SK-N-SH (cell line): ENCODE measurements at regions not wholly inside any gene's neighbourhood (a gene's known extent, or its start where the extent isn't known, plus 50 kb on each side); places are given as distances from the start of the nearest gene placed in this dataset.

Experiments
- CTCF ChIA-PET: fragments of 300-600, 350-600 bp; formaldehyde crosslinking; extraction: SDS; loops from one replicate; lab custom pipeline; 2021; lab: Yijun Ruan, JAX
- POLR2A ChIA-PET: fragments of 350-600 bp; sonication (Branson Sonifier 250); formaldehyde crosslinking; extraction: SDS; loops from one replicate; lab custom pipeline; 2020; ENCODE audit warnings: antibody characterized with exemption, inconsistent platforms; lab: Yijun Ruan, JAX
- DNase-seq: peaks from one replicate; pipeline ENCODE4 v3.0.0; 2012
- H2AFZ ChIP-seq: fragments of 200-600 bp; sonication (generic); 2 replicates; pipeline ENCODE4 v1.8.1; 2016; ENCODE audit warnings: antibody characterized with exemption, mild to moderate bottlenecking, low read depth
- H3F3A ChIP-seq: fragments of 200-600 bp; sonication (generic); replicated peaks from 2 replicates; pipeline ENCODE3; 2016; ENCODE audit warnings: antibody characterized with exemption, mild to moderate bottlenecking; ENCODE audit not compliant: insufficient read depth
- H3K27ac ChIP-seq, 2 experiments: fragments of 200-500 bp in 1 of 2; fragments of 200-600 bp in 1 of 2; sonication (Bioruptor generic) in 1 of 2; sonication (generic), shearing (Covaris generic) in 1 of 2; 2 replicates each; pipeline versions ENCODE4 v1.5.1 to v1.6.1; 2014 to 2016; ENCODE audit warnings: low read depth in 2 of 2, inconsistent platforms in 1 of 2, low read length in 1 of 2, mild to moderate bottlenecking in 1 of 2, mixed read lengths in 1 of 2
- H3K27me3 ChIP-seq: fragments of 200-600 bp; sonication (generic), shearing (Covaris generic); 2 replicates; pipeline ENCODE4 v1.6.1; 2016; ENCODE audit warnings: mixed run types; ENCODE audit not compliant: insufficient read depth
- H3K36me3 ChIP-seq, 2 experiments: fragments of 200-500 bp in 1 of 2; fragments of 200-600 bp in 1 of 2; sonication (Bioruptor generic) in 1 of 2; sonication (generic) in 1 of 2; replicated peaks in 1 of 2; 2 replicates each; pipeline versions ENCODE3 to v1.5.1; 2014 to 2016; ENCODE audit warnings: low read length in 1 of 2, mild to moderate bottlenecking in 1 of 2; ENCODE audit not compliant: insufficient read depth in 2 of 2, control insufficient read depth in 1 of 2
- H3K4me1 ChIP-seq, 2 experiments: fragments of 200-500 bp in 1 of 2; fragments of 200-600 bp in 1 of 2; sonication (Bioruptor generic) in 1 of 2; sonication (generic), shearing (Covaris generic) in 1 of 2; 2 replicates each; pipeline versions ENCODE4 v1.5.1 to v1.6.1; 2014 to 2016; ENCODE audit warnings: low read depth in 1 of 2, low read length in 1 of 2, mixed run types in 1 of 2; ENCODE audit not compliant: insufficient read depth in 2 of 2, control insufficient read depth in 1 of 2
- H3K4me2 ChIP-seq: fragments of 200-600 bp; sonication (generic), shearing (Covaris generic); 2 replicates; pipeline ENCODE4 v1.6.1; 2017; ENCODE audit warnings: mixed run types
- H3K4me3 ChIP-seq, 2 experiments: fragments of 200-500 bp in 1 of 2; fragments of 200-600 bp in 1 of 2; sonication (Bioruptor generic) in 1 of 2; sonication (generic), shearing (Covaris generic) in 1 of 2; 2 replicates each; pipeline versions ENCODE4 v1.5.1 to v1.8.1; 2014 to 2016; ENCODE audit warnings: low read depth in 2 of 2, inconsistent platforms in 1 of 2, low read length in 1 of 2, mild to moderate bottlenecking in 1 of 2, mixed read lengths in 1 of 2, moderate library complexity in 1 of 2
- H3K79me2 ChIP-seq: fragments of 200-600 bp; sonication (generic); 2 replicates; pipeline ENCODE4 v1.8.1; 2017; ENCODE audit warnings: mild to moderate bottlenecking; ENCODE audit not compliant: insufficient read depth
- H3K9ac ChIP-seq: fragments of 200-600 bp; sonication (generic); 2 replicates; pipeline ENCODE4 v1.6.1; 2017; ENCODE audit warnings: mixed run types
- H3K9me2 ChIP-seq: fragments of 200-600 bp; sonication (generic); 2 replicates; pipeline ENCODE4 v1.6.1; 2017; ENCODE audit warnings: mixed run types
- H3K9me3 ChIP-seq: fragments of 200-600 bp; sonication (generic); 2 replicates; pipeline ENCODE4 v1.6.1; 2017; ENCODE audit warnings: mixed run types, mild to moderate bottlenecking, moderate library complexity
- H4K20me1 ChIP-seq: fragments of 200-600 bp; sonication (generic); 2 replicates; pipeline ENCODE4 v1.6.1; 2017; ENCODE audit warnings: mild to moderate bottlenecking, mixed run types; ENCODE audit not compliant: insufficient read depth
- ELF1 ChIP-seq: IDR thresholded peaks from 2 replicates; pipeline ENCODE4 v1.4.0; 2012
- EP300 ChIP-seq, 2 experiments: IDR thresholded peaks; 2 replicates each; pipeline versions ENCODE4 v1.4.0 to v1.6.1; 2012; ENCODE audit warnings: borderline replicate concordance in 1 of 2, low read depth in 1 of 2, low read length in 1 of 2
- FOXM1 ChIP-seq: IDR thresholded peaks from 2 replicates; pipeline ENCODE4 v1.4.0; 2012; ENCODE audit warnings: low read depth, mild to moderate bottlenecking
- GABPA ChIP-seq: IDR thresholded peaks from 2 replicates; pipeline ENCODE4 v1.4.0; 2012; ENCODE audit warnings: low read depth, mild to moderate bottlenecking
- IRF3 ChIP-seq: fragments of 150-350 bp; IDR thresholded peaks from 2 replicates; pipeline ENCODE4 v1.6.1; 2016; ENCODE audit warnings: mild to moderate bottlenecking, low read depth, low read length
- MAX ChIP-seq: IDR thresholded peaks from 2 replicates; pipeline ENCODE4 v1.4.0; 2012; ENCODE audit warnings: low read depth
- PBX3 ChIP-seq: IDR thresholded peaks from 2 replicates; pipeline ENCODE4; 2012
- RAD21 ChIP-seq: IDR thresholded peaks from 2 replicates; pipeline ENCODE4 v1.6.1; 2012; ENCODE audit warnings: mild to moderate bottlenecking, low read length
- RFX5 ChIP-seq: IDR thresholded peaks from 2 replicates; pipeline ENCODE4 v1.6.1; 2012; ENCODE audit warnings: mild to moderate bottlenecking, improper control_type of control experiment, low read length
- SIN3A ChIP-seq: IDR thresholded peaks from 2 replicates; pipeline ENCODE4 v1.6.1; 2012; ENCODE audit warnings: low read depth, mild to moderate bottlenecking, low read length, moderate library complexity, borderline replicate concordance
- TCF12 ChIP-seq: IDR thresholded peaks from 2 replicates; pipeline ENCODE4 v1.4.0; 2012
- TEAD4 ChIP-seq: IDR thresholded peaks from 2 replicates; pipeline ENCODE4 v1.4.0; 2012; ENCODE audit warnings: mild to moderate bottlenecking, borderline replicate concordance; ENCODE audit not compliant: insufficient read depth
- WGBS: methylation state at CpG from one replicate; pipeline ENCODE4 v1.1.6; 2017; ENCODE audit warnings: low lambda C conversion rate; 5-methylcytosine and 5-hydroxymethylcytosine counted together
- TF ChIP-seq, protein P1 (sequence below): IDR thresholded peaks from 2 replicates; pipeline ENCODE4 v1.4.0; 2012; ENCODE audit warnings: low read depth, borderline replicate concordance
- TF ChIP-seq, protein P2 (sequence below): fragments of 200-600 bp; sonication (generic); IDR thresholded peaks from 2 replicates; pipeline ENCODE4 v1.6.1; 2017; ENCODE audit warnings: antibody characterized with exemption, mild to moderate bottlenecking, moderate library complexity

- H3F3A ChIP-seq, result no peaks in the 10 kb centered on the region
- H3K36me3 ChIP-seq, result no peaks in the 10 kb centered on the region
- H3K9ac ChIP-seq, result no peak overlapping the region
- H2AFZ ChIP-seq, result no peak overlapping the region
- no peaks in the 10 kb centered on the region; a peak in 1 of 4 replicates for H3K4me1 ChIP-seq
- no peaks in the 10 kb centered on the region for H3K79me2 ChIP-seq
- POLR2A ChIA-PET, result no interaction called here
- no peak overlapping the region for H3K4me2 ChIP-seq
- H3K4me3 ChIP-seq, result no peak overlapping the region
- TF ChIP-seq, protein P1, sequence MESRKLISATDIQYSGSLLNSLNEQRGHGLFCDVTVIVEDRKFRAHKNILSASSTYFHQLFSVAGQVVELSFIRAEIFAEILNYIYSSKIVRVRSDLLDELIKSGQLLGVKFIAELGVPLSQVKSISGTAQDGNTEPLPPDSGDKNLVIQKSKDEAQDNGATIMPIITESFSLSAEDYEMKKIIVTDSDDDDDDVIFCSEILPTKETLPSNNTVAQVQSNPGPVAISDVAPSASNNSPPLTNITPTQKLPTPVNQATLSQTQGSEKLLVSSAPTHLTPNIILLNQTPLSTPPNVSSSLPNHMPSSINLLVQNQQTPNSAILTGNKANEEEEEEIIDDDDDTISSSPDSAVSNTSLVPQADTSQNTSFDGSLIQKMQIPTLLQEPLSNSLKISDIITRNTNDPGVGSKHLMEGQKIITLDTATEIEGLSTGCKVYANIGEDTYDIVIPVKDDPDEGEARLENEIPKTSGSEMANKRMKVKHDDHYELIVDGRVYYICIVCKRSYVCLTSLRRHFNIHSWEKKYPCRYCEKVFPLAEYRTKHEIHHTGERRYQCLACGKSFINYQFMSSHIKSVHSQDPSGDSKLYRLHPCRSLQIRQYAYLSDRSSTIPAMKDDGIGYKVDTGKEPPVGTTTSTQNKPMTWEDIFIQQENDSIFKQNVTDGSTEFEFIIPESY, result no peak
- TF ChIP-seq RFX5 (no peak), EP300 (IDR thresholded peaks at IDR 0.05; ENCODE audit: borderline replicate concordance in 1 of 2, low read depth in 1 of 2, low read length in 1 of 2) (peak; percentile 31 to 57; a peak in 2 of 4 replicates), GABPA (no peak), TEAD4 (0 out of 2 replicates have a peak, but pooled peaks have one; percentile 24), TCF12 (peak; percentile 70), FOXM1 (peak; percentile 66; the same call in 1 of the 2 replicates), PBX3 (peak; percentile 56)
- TF ChIP-seq, all 33 proteins: peak for 5
- CTCF ChIA-PET, result interaction anchor here (0.7 kb wide), 1 partner anchor 11 kb away, joined by 4 read pairs; no protein-coding TSS in a partner anchor
- Histone ChIP-seq H3K9me2 (no peaks in the 10 kb centered on the region), H4K20me1 (no peaks in the 10 kb centered on the region), H3K27me3 (no peaks in the 10 kb centered on the region), H3K27ac (peak overlapping the region in 1 of 2 experiments; percentile 64; a peak in 1 of 4 replicates), H3K9me3 (no peaks in the 10 kb centered on the region)
- DNase-seq, result no peak
- 14% methylated on average over 2 of the region's 2 CpGs for WGBS
Observed at GRCh38 chr18:43651057-43651456, 373.8 kb upstream of the SYT4 start.

- no peak overlapping the region for H3K27ac ChIP-seq
- POLR2A ChIA-PET, result no interaction called here
- no peaks in the 10 kb centered on the region for H3K9me2 ChIP-seq
- CTCF ChIA-PET, result no interaction called here
- no peak overlapping the region for H2AFZ ChIP-seq
- no peak overlapping the region for H3K4me3 ChIP-seq
- H3K9me3 ChIP-seq, result no peaks in the 10 kb centered on the region
- H3K4me1 ChIP-seq, result peaks cover 0 to under 1% of the 10 kb centered on the region in 2 experiments; a peak in 1 of 4 replicates
- H3K27me3 ChIP-seq, result no peaks in the 10 kb centered on the region
- H3K36me3 ChIP-seq, result no peaks in the 10 kb centered on the region
- H3K4me2 ChIP-seq, result no peak overlapping the region
- H3F3A ChIP-seq, result no peaks in the 10 kb centered on the region
- TF ChIP-seq SIN3A (no peak), IRF3 (no peak), MAX (no peak), ELF1 (no peak), GABPA (no peak), RAD21 (no peak)
- TF ChIP-seq, protein P2, sequence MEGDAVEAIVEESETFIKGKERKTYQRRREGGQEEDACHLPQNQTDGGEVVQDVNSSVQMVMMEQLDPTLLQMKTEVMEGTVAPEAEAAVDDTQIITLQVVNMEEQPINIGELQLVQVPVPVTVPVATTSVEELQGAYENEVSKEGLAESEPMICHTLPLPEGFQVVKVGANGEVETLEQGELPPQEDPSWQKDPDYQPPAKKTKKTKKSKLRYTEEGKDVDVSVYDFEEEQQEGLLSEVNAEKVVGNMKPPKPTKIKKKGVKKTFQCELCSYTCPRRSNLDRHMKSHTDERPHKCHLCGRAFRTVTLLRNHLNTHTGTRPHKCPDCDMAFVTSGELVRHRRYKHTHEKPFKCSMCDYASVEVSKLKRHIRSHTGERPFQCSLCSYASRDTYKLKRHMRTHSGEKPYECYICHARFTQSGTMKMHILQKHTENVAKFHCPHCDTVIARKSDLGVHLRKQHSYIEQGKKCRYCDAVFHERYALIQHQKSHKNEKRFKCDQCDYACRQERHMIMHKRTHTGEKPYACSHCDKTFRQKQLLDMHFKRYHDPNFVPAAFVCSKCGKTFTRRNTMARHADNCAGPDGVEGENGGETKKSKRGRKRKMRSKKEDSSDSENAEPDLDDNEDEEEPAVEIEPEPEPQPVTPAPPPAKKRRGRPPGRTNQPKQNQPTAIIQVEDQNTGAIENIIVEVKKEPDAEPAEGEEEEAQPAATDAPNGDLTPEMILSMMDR, result no peak
- no peak for DNase-seq
- no peaks in the 10 kb centered on the region for H4K20me1 ChIP-seq
- 36% methylated on average over 2 of the region's 2 CpGs for WGBS
- no peaks in the 10 kb centered on the region for H3K79me2 ChIP-seq
- H3K9ac ChIP-seq, result no peak overlapping the region
Observed at GRCh38 chr18:43656547-43656946, 379.3 kb upstream of the SYT4 start.
